WTC11 (cell line): ENCODE measurements at regions not wholly inside any gene's neighbourhood (a gene's known extent, or its start where the extent isn't known, plus 50 kb on each side); places are given as distances from the start of the nearest gene placed in this dataset.

Source experiments
- ATAC-seq: fragments of 200-7000 bp; cut with Tn5 transposase; 2 replicates; pipeline ENCODE4 v1.10.0; 2021; ENCODE audit warnings: mild to moderate bottlenecking, moderate library complexity
- CTCF ChIA-PET: fragments of 300-600 bp; sonication (Branson Sonifier 250); formaldehyde crosslinking; loops from one replicate; lab custom pipeline; 2021; ENCODE audit warnings: antibody characterized with exemption; lab: Charles Lee
- POLR2A ChIA-PET: fragments of 350-600 bp; sonication (Branson Sonifier 250); formaldehyde crosslinking; loops from one replicate; lab custom pipeline; 2021; ENCODE audit warnings: antibody characterized with exemption; lab: Charles Lee
- DNase-seq: peaks from one replicate; pipeline ENCODE4 v3.0.0; 2021; ENCODE audit warnings: low spot score
- H3K27ac Mint-ChIP-seq: 2 replicates; pipeline ENCODE4 v1.8.0; 2021; ENCODE audit warnings: mixed read lengths
- H3K27me3 Mint-ChIP-seq: 2 replicates; pipeline ENCODE4 v1.8.0; 2021; ENCODE audit warnings: low read depth, mild to moderate bottlenecking, moderate library complexity, mixed read lengths
- H3K36me3 Mint-ChIP-seq: 2 replicates; pipeline ENCODE4 v1.8.0; 2021; ENCODE audit warnings: mixed read lengths
- H3K4me1 Mint-ChIP-seq: 2 replicates; pipeline ENCODE4 v1.8.0; 2022; ENCODE audit warnings: mixed read lengths
- H3K4me3 Mint-ChIP-seq: 2 replicates; pipeline ENCODE4 v1.8.0; 2021; ENCODE audit warnings: mild to moderate bottlenecking, moderate library complexity, mixed read lengths
- H3K9me3 Mint-ChIP-seq: 2 replicates; pipeline ENCODE4 v1.8.0; 2021; ENCODE audit warnings: mixed read lengths
- ATF1 ChIP-seq: sonication (generic); formaldehyde crosslinking; IDR thresholded peaks from 2 replicates; pipeline ENCODE4 v1.8.1; 2023; ENCODE audit warnings: mild to moderate bottlenecking, moderate library complexity, missing genetic modification reagents
- CBFB ChIP-seq: sonication (generic); formaldehyde crosslinking; IDR thresholded peaks from 2 replicates; pipeline ENCODE4 v1.8.1; 2022; ENCODE audit warnings: mild to moderate bottlenecking, low read depth, missing genetic modification reagents
- CDX4 ChIP-seq: fragments of 250-450 bp; sonication (Bioruptor Pico); IDR thresholded peaks from 2 replicates; pipeline ENCODE4 v1.9.0; 2021; ENCODE audit warnings: moderate library complexity, mild to moderate bottlenecking, inconsistent platforms, borderline replicate concordance
- ESRRA ChIP-seq: sonication (generic); formaldehyde crosslinking; IDR thresholded peaks from 2 replicates; pipeline ENCODE4 v1.8.1; 2022; ENCODE audit warnings: mild to moderate bottlenecking, missing genetic modification reagents, borderline replicate concordance
- FOXJ3 ChIP-seq: sonication (generic); formaldehyde crosslinking; IDR thresholded peaks from 2 replicates; pipeline ENCODE4 v1.9.0; 2021; ENCODE audit warnings: missing genetic modification reagents, mild to moderate bottlenecking, borderline replicate concordance
- NR2C2 ChIP-seq: sonication (generic); formaldehyde crosslinking; IDR thresholded peaks from 2 replicates; pipeline ENCODE4 v1.8.0; 2022; ENCODE audit warnings: mild to moderate bottlenecking, missing genetic modification reagents
- SOX15 ChIP-seq: fragments of 250-450 bp; sonication (Bioruptor Pico); IDR thresholded peaks from 2 replicates; pipeline ENCODE4 v1.9.0; 2021; ENCODE audit warnings: mild to moderate bottlenecking
- TEAD1 ChIP-seq: sonication (generic); formaldehyde crosslinking; IDR thresholded peaks from 2 replicates; pipeline ENCODE4 v1.8.0; 2022; ENCODE audit warnings: mild to moderate bottlenecking, missing genetic modification reagents
- TP53 ChIP-seq: sonication (generic); formaldehyde crosslinking; IDR thresholded peaks from 2 replicates; pipeline ENCODE4 v1.8.1; 2023; ENCODE audit warnings: mild to moderate bottlenecking, missing genetic modification reagents
- ZNF219 ChIP-seq: sonication (generic); formaldehyde crosslinking; IDR thresholded peaks from 2 replicates; pipeline ENCODE4 v1.8.0; 2023; ENCODE audit warnings: missing genetic modification reagents, mild to moderate bottlenecking, borderline replicate concordance
- ZNF263 ChIP-seq: sonication (generic); formaldehyde crosslinking; IDR thresholded peaks from 2 replicates; pipeline ENCODE4 v1.8.1; 2022; ENCODE audit warnings: low read depth, mild to moderate bottlenecking, moderate library complexity, missing genetic modification reagents
- ZNF281 ChIP-seq: sonication (generic); formaldehyde crosslinking; IDR thresholded peaks from 2 replicates; pipeline ENCODE4 v1.8.0; 2023; ENCODE audit warnings: mild to moderate bottlenecking, missing genetic modification reagents
- ZNF396 ChIP-seq: fragments of 250-450 bp; sonication (Bioruptor Pico); IDR thresholded peaks from 2 replicates; pipeline ENCODE4 v1.8.0; 2021; ENCODE audit warnings: mild to moderate bottlenecking, moderate library complexity, borderline replicate concordance
- ZNF423 ChIP-seq: fragments of 250-450 bp; sonication (Bioruptor Pico); IDR thresholded peaks from 2 replicates; pipeline ENCODE4 v2.1.2; 2022; ENCODE audit warnings: mild to moderate bottlenecking, moderate library complexity
- ZSCAN18 ChIP-seq: fragments of 250-450 bp; sonication (Bioruptor Pico); IDR thresholded peaks from 2 replicates; pipeline ENCODE4 v2.1.2; 2022; ENCODE audit warnings: mild to moderate bottlenecking, moderate library complexity
- TF ChIP-seq, protein P1 (sequence below): sonication (generic); formaldehyde crosslinking; IDR thresholded peaks from 2 replicates; pipeline ENCODE4 v1.8.1; 2022; ENCODE audit warnings: mild to moderate bottlenecking, moderate library complexity, missing genetic modification reagents
- TF ChIP-seq, protein P2 (sequence below): sonication (generic); formaldehyde crosslinking; IDR thresholded peaks from 2 replicates; pipeline ENCODE4 v1.8.0; 2022; ENCODE audit warnings: mild to moderate bottlenecking, missing genetic modification reagents
- TF ChIP-seq, protein P3 (sequence below): fragments of 250-450 bp; sonication (Bioruptor Pico); conservative IDR thresholded peaks from 2 replicates; pipeline ENCODE4 v1.9.0; 2021; ENCODE audit warnings: mild to moderate bottlenecking

- peaks cover 9% of the 10 kb centered on the region for H3K27me3 Mint-ChIP-seq
- TF ChIP-seq ZNF423 (CRISPR knock-in tag) (no peak), ZSCAN18 (CRISPR knock-in tag) (no peak), CBFB (CRISPR knock-in tag) (no peak), TEAD1 (CRISPR knock-in tag) (no peak), ZNF281 (no peak)
- TF ChIP-seq, protein P1, sequence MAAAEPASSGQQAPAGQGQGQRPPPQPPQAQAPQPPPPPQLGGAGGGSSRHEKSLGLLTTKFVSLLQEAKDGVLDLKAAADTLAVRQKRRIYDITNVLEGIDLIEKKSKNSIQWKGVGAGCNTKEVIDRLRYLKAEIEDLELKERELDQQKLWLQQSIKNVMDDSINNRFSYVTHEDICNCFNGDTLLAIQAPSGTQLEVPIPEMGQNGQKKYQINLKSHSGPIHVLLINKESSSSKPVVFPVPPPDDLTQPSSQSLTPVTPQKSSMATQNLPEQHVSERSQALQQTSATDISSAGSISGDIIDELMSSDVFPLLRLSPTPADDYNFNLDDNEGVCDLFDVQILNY: no peak
- ChIA-PET CTCF (no interaction called here), POLR2A (no interaction called here)
- peaks cover 7% of the 10 kb centered on the region for H3K4me1 Mint-ChIP-seq
- no peaks in the 10 kb centered on the region for H3K36me3 Mint-ChIP-seq
- no peak for ATAC-seq
- H3K27ac Mint-ChIP-seq: no peak overlapping the region
- no peak for DNase-seq
- H3K4me3 Mint-ChIP-seq: no peak overlapping the region
- peaks cover 12% of the 10 kb centered on the region for H3K9me3 Mint-ChIP-seq
Measured at GRCh38 chr11:79514290-79514689, 73.5 kb upstream of the TENM4 start.

GRCh38 chr11:79512706-79513469, 72.1 kb upstream of the TENM4 start:
- ChIA-PET CTCF (interaction anchor here (1.1 kb wide), 1 partner anchor 19 kb away, joined by 3 read pairs; no protein-coding TSS in a partner anchor), POLR2A (no interaction called here)
- ATAC-seq (no peak), DNase-seq (no peak)
- no peak for TF ChIP-seq ZNF396 (CRISPR knock-in tag)
- TF ChIP-seq FOXJ3 (CRISPR knock-in tag): no peak
- no peak for TF ChIP-seq NR2C2 (CRISPR knock-in tag)
- TF ChIP-seq ESRRA (CRISPR knock-in tag): no peak
- no peak for TF ChIP-seq ZNF219 (CRISPR knock-in tag)
- TF ChIP-seq, protein P2, sequence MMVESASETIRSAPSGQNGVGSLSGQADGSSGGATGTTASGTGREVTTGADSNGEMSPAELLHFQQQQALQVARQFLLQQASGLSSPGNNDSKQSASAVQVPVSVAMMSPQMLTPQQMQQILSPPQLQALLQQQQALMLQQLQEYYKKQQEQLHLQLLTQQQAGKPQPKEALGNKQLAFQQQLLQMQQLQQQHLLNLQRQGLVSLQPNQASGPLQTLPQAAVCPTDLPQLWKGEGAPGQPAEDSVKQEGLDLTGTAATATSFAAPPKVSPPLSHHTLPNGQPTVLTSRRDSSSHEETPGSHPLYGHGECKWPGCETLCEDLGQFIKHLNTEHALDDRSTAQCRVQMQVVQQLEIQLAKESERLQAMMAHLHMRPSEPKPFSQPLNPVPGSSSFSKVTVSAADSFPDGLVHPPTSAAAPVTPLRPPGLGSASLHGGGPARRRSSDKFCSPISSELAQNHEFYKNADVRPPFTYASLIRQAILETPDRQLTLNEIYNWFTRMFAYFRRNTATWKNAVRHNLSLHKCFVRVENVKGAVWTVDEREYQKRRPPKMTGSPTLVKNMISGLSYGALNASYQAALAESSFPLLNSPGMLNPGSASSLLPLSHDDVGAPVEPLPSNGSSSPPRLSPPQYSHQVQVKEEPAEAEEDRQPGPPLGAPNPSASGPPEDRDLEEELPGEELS (CRISPR knock-in tag): no peak
- no peak for TF ChIP-seq ZNF263 (CRISPR knock-in tag)
- H3K9me3 Mint-ChIP-seq: peaks cover 12% of the 10 kb centered on the region
- H3K27ac Mint-ChIP-seq: no peak overlapping the region
- no peak overlapping the region for H3K4me3 Mint-ChIP-seq
- H3K36me3 Mint-ChIP-seq: no peaks in the 10 kb centered on the region
- peaks cover 10% of the 10 kb centered on the region for H3K4me1 Mint-ChIP-seq
- H3K27me3 Mint-ChIP-seq: peaks cover 16% of the 10 kb centered on the region

GRCh38 chr11:79510960-79511359, 70.1 kb upstream of the TENM4 start:
- DNase-seq (no peak), ATAC-seq (no peak)
- Mint-ChIP-seq H3K27me3 (peaks cover 13% of the 10 kb centered on the region), H3K27ac (no peak overlapping the region), H3K36me3 (no peaks in the 10 kb centered on the region), H3K9me3 (peaks cover 12% of the 10 kb centered on the region), H3K4me1 (peaks cover 18% of the 10 kb centered on the region), H3K4me3 (no peak overlapping the region)
- ChIA-PET POLR2A (no interaction called here), CTCF (no interaction called here)
- TF ChIP-seq, protein P2 (CRISPR knock-in tag): no peak
- TF ChIP-seq ATF1 (CRISPR knock-in tag) (no peak), ZNF423 (CRISPR knock-in tag) (no peak), CDX4 (CRISPR knock-in tag) (no peak), ZNF219 (CRISPR knock-in tag) (no peak), TP53 (CRISPR knock-in tag) (no peak), SOX15 (CRISPR knock-in tag) (no peak)
- TF ChIP-seq, protein P3, sequence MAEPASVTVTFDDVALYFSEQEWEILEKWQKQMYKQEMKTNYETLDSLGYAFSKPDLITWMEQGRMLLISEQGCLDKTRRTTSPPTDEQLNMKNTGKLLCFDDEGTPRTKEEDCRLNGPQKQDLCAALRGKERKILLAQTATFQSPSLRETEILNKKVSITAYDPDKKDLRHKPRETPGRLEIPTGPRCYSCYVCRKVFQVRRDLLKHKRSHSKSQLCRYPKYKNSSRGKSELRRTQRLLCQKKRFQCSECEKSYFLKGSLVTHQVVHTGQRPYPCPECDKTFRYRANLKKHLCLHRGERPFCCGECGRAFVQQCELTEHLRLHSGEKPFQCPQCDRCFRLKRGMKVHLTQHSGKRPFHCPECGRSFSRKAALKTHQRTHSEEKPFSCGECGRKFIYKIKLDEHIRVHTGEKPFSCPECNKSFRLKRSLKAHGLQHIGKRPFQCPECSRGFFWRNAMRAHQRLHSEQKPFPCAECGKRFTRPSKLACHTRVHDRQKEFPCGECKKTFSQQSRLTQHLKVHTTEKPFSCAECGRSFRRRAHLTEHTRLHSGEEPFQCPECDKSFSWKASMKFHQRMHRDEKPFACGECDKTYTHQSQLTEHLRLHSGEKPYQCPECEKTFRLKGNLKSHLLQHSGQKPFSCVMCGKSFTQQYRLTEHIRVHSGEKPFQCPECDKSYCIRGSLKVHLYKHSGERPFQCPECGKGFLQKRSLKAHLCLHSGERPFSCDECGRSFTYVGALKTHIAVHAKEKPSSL (CRISPR knock-in tag): no peak
